Activated CD8-positive, alpha-beta memory T cell treated with anti-CD3 and anti-CD28 coated beads, Interleukin-2, amount 50 U/mL, for 48 hours (primary cell): ENCODE measurements at regions not wholly inside any gene's neighbourhood (a gene's known extent, or its start where the extent isn't known, plus 50 kb on each side); places are given as distances from the start of the nearest gene placed in this dataset.

Source experiments
- DNase-seq: peaks from one replicate; pipeline ENCODE4 v3.0.0-alpha.2; 2020

- DNase-seq: no peak
These were observed 657.1 kb upstream of the SEL1L start for GRCh38 chr14:82190742-82191141.

GRCh38 chr14:82192387-82192786 is 658.7 kb upstream of the SEL1L start:
- no peak for DNase-seq

GRCh38 chr14:82223276-82223675 is 689.6 kb upstream of the SEL1L start:
- DNase-seq: no peak

- DNase-seq: no peak
These were observed 691.0 kb upstream of the SEL1L start for GRCh38 chr14:82224610-82225009.

GRCh38 chr14:82230748-82231147 is 697.1 kb upstream of the SEL1L start:
- no peak for DNase-seq

GRCh38 chr14:82238649-82239048 is 705.0 kb upstream of the SEL1L start:
- DNase-seq: no peak

- no peak for DNase-seq
These were observed 705.6 kb upstream of the SEL1L start for GRCh38 chr14:82239223-82239622.

GRCh38 chr14:82244791-82245190 is 711.1 kb upstream of the SEL1L start:
- DNase-seq: no peak

GRCh38 chr14:82251494-82251893 is 717.8 kb upstream of the SEL1L start:
- DNase-seq: no peak

- DNase-seq: no peak
These were observed 736.6 kb upstream of the SEL1L start for GRCh38 chr14:82270286-82270685.

GRCh38 chr14:82298811-82299210 is 765.2 kb upstream of the SEL1L start:
- no peak for DNase-seq

GRCh38 chr14:82309199-82309598 is 775.5 kb upstream of the SEL1L start:
- no peak for DNase-seq

GRCh38 chr14:82313889-82314288 is 780.2 kb upstream of the SEL1L start:
- no peak for DNase-seq

GRCh38 chr14:82328442-82328841 is 794.8 kb upstream of the SEL1L start:
- DNase-seq: no peak

GRCh38 chr14:82341261-82341810 is 807.7 kb upstream of the SEL1L start:
- no peak for DNase-seq

GRCh38 chr14:82342596-82342995 is 808.9 kb upstream of the SEL1L start:
- no peak for DNase-seq

- DNase-seq: no peak
These were observed 811.5 kb upstream of the SEL1L start for GRCh38 chr14:82345184-82345583.

- DNase-seq: no peak
These were observed 820.5 kb upstream of the SEL1L start for GRCh38 chr14:82354126-82354525.

GRCh38 chr14:82359201-82359600 is 825.5 kb upstream of the SEL1L start:
- DNase-seq: no peak

GRCh38 chr14:82362452-82362851 is 828.8 kb upstream of the SEL1L start:
- no peak for DNase-seq

- DNase-seq: no peak
These were observed 831.8 kb upstream of the SEL1L start for GRCh38 chr14:82365471-82365870.

GRCh38 chr14:82366803-82367202 is 833.1 kb upstream of the SEL1L start:
- no peak for DNase-seq

- DNase-seq: no peak
These were observed 845.6 kb upstream of the SEL1L start for GRCh38 chr14:82379291-82379690.

GRCh38 chr14:82385048-82385447 is 851.4 kb upstream of the SEL1L start:
- DNase-seq: no peak

GRCh38 chr14:82387699-82388098 is 854.0 kb upstream of the SEL1L start:
- DNase-seq: no peak

- DNase-seq: no peak
These were observed 854.8 kb upstream of the SEL1L start for GRCh38 chr14:82388488-82388887.
